ENCODE measurements at regions not wholly inside any gene's neighbourhood (a gene's known extent, or its start where the extent isn't known, plus 50 kb on each side); places are given as distances from the start of the nearest gene placed in this dataset.
"Not testable (repeated sequence)": the region's sequence is repeated elsewhere in the genome, so short reads cannot be mapped to it uniquely, and the experiment has no call there.

- POLR2A ChIA-PET; H3K9me3 Mint-ChIP-seq (ENCODE audit: low read depth): not testable (repeated sequence)
Observed at GRCh38 chr1:147103416-147104155, 68.7 kb downstream of the PRKAB2 start.

GRCh38 chr1:147099192-147099591, 73.1 kb downstream of the PRKAB2 start:
- Mint-ChIP-seq H3K27ac (no peak overlapping the region), H3K9me3 (ENCODE audit: low read depth) (no peaks in the 10 kb centered on the region), H3K4me3 (no peak overlapping the region), H3K36me3 (ENCODE audit: low read depth) (no peaks in the 10 kb centered on the region), H3K27me3 (peaks cover 3% of the 10 kb centered on the region), H3K4me1 (peaks cover 2% of the 10 kb centered on the region)
- intact Hi-C loops (cut with DNase I, micrococcal nuclease): no loop called here
- ChIA-PET CTCF (no interaction called here), POLR2A (interaction anchor here (1.0 kb wide), 1 partner anchor 15 kb away, joined by 7 read pairs; no protein-coding TSS in a partner anchor)
- DNase-seq (no peak), ATAC-seq (no peak)

More at GRCh38 chr1:147103416-147104155, 68.7 kb downstream of the PRKAB2 start:
- CTCF ChIA-PET; H3K36me3 Mint-ChIP-seq (ENCODE audit: low read depth); H3K27me3 Mint-ChIP-seq; H3K4me3 Mint-ChIP-seq; H3K4me1 Mint-ChIP-seq; ATAC-seq; intact Hi-C loops (cut with DNase I, micrococcal nuclease); DNase-seq; H3K27ac Mint-ChIP-seq: not testable (repeated sequence)

- H3K4me1 Mint-ChIP-seq; ATAC-seq; CTCF ChIA-PET; H3K4me3 Mint-ChIP-seq; intact Hi-C loops (cut with DNase I, micrococcal nuclease); H3K9me3 Mint-ChIP-seq (ENCODE audit: low read depth); H3K36me3 Mint-ChIP-seq (ENCODE audit: low read depth); H3K27me3 Mint-ChIP-seq; H3K27ac Mint-ChIP-seq; POLR2A ChIA-PET: not testable (repeated sequence)
- DNase-seq: peak; percentile 49
Observed at GRCh38 chr1:147098338-147098973, 73.8 kb downstream of the PRKAB2 start.

GRCh38 chr1:147095691-147096090, 76.6 kb downstream of the PRKAB2 start:
- intact Hi-C loops (cut with DNase I, micrococcal nuclease): no loop called here
- Mint-ChIP-seq H3K27me3 (peaks cover 11% of the 10 kb centered on the region), H3K36me3 (ENCODE audit: low read depth) (no peaks in the 10 kb centered on the region), H3K4me1 (peaks cover 2% of the 10 kb centered on the region), H3K27ac (no peak overlapping the region), H3K9me3 (ENCODE audit: low read depth) (no peaks in the 10 kb centered on the region), H3K4me3 (no peak overlapping the region)
- CTCF ChIA-PET: no interaction called here
- no peak for ATAC-seq
- POLR2A ChIA-PET: no interaction called here
- DNase-seq: no peak

GRCh38 chr1:147091801-147092200, 80.5 kb downstream of the PRKAB2 start:
- Mint-ChIP-seq H3K27me3 (peaks cover 18% of the 10 kb centered on the region), H3K36me3 (ENCODE audit: low read depth) (no peaks in the 10 kb centered on the region), H3K4me1 (peaks cover 6% of the 10 kb centered on the region), H3K27ac (no peak overlapping the region), H3K9me3 (ENCODE audit: low read depth) (peaks cover 2% of the 10 kb centered on the region), H3K4me3 (no peak overlapping the region)
- CTCF ChIA-PET: no interaction called here
- ATAC-seq (no peak), DNase-seq (no peak)
- intact Hi-C loops (cut with DNase I, micrococcal nuclease): no loop called here
- POLR2A ChIA-PET: no interaction called here

GRCh38 chr1:147089457-147089856, 82.8 kb downstream of the PRKAB2 start:
- DNase-seq: no peak
- no peak overlapping the region for H3K27ac Mint-ChIP-seq
- CTCF ChIA-PET: no interaction called here
- H3K36me3 Mint-ChIP-seq (ENCODE audit: low read depth): no peaks in the 10 kb centered on the region
- intact Hi-C loops (cut with DNase I, micrococcal nuclease): no loop called here
- H3K27me3 Mint-ChIP-seq: peaks cover 21% of the 10 kb centered on the region
- H3K4me3 Mint-ChIP-seq: no peak overlapping the region
- peaks cover 6% of the 10 kb centered on the region for H3K4me1 Mint-ChIP-seq
- H3K9me3 Mint-ChIP-seq (ENCODE audit: low read depth): peaks cover 5% of the 10 kb centered on the region
- POLR2A ChIA-PET: no interaction called here
- no peak for ATAC-seq

- CTCF ChIA-PET: no interaction called here
- peaks cover 35% of the 10 kb centered on the region for H3K27me3 Mint-ChIP-seq
- intact Hi-C loops (cut with DNase I, micrococcal nuclease): no loop called here
- DNase-seq: no peak
- H3K4me3 Mint-ChIP-seq: no peak overlapping the region
- no peaks in the 10 kb centered on the region for H3K36me3 Mint-ChIP-seq (ENCODE audit: low read depth)
- peaks cover 16% of the 10 kb centered on the region for H3K4me1 Mint-ChIP-seq
- H3K27ac Mint-ChIP-seq: no peak overlapping the region
- peaks cover 5% of the 10 kb centered on the region for H3K9me3 Mint-ChIP-seq (ENCODE audit: low read depth)
- POLR2A ChIA-PET: interaction anchor here (2.2 kb wide), 1 partner anchor 157 kb away, joined by 31 read pairs; the partner anchor contains the start of gene CHD1L
- no peak for ATAC-seq
Observed at GRCh38 chr1:147086129-147086528, 86.1 kb downstream of the PRKAB2 start.

GRCh38 chr1:147084273-147085096, 87.8 kb downstream of the PRKAB2 start:
- DNase-seq (peak; percentile 95), ATAC-seq (peak; percentile 88)
- peaks cover 5% of the 10 kb centered on the region for H3K9me3 Mint-ChIP-seq (ENCODE audit: low read depth)
- H3K4me3 Mint-ChIP-seq: peak overlapping the region; percentile 80
- intact Hi-C loops (cut with DNase I, micrococcal nuclease): loop anchor here (1.0 to 5.0 kb wide), 6 partner anchors 38 to 460 kb away; partner anchors contain the start of genes CHD1L (in 2 of the 2) and PRKAB2 (in 2 of the 2)
- no peaks in the 10 kb centered on the region for H3K36me3 Mint-ChIP-seq (ENCODE audit: low read depth)
- CTCF ChIA-PET: interaction anchor here (0.6 to 2.1 kb wide), 4 partner anchors 58 to 1179 kb away, joined by 3 to 8 read pairs (median 4); partner anchors contain the start of gene CHD1L
- peak overlapping the region; percentile 100 for H3K27ac Mint-ChIP-seq
- POLR2A ChIA-PET: interaction anchor here (0.7 to 2.2 kb wide), 30 partner anchors 8 to 1619 kb away, joined by 3 to 41 read pairs (median 6); partner anchors contain the start of genes BCL9, CHD1L and PRKAB2
- peaks cover 29% of the 10 kb centered on the region for H3K4me1 Mint-ChIP-seq
- H3K27me3 Mint-ChIP-seq: peaks cover 44% of the 10 kb centered on the region

- H3K9me3 Mint-ChIP-seq (ENCODE audit: low read depth): peaks cover 5% of the 10 kb centered on the region
- H3K4me3 Mint-ChIP-seq: peak overlapping the region; percentile 80
- DNase-seq (no peak), ATAC-seq (peak; percentile 0)
- intact Hi-C loops (cut with DNase I, micrococcal nuclease): loop anchor here (1.0 to 5.0 kb wide), 6 partner anchors 37 to 461 kb away; partner anchors contain the start of genes CHD1L (in 2 of the 2) and PRKAB2 (in 2 of the 2)
- CTCF ChIA-PET: interaction anchor here (2.1 kb wide), 1 partner anchor 158 kb away, joined by 8 read pairs; the partner anchor contains the start of gene CHD1L
- peaks cover 30% of the 10 kb centered on the region for H3K4me1 Mint-ChIP-seq
- H3K27ac Mint-ChIP-seq: peak overlapping the region; percentile 100
- no peaks in the 10 kb centered on the region for H3K36me3 Mint-ChIP-seq (ENCODE audit: low read depth)
- POLR2A ChIA-PET: interaction anchor here (0.7 to 2.2 kb wide), 30 partner anchors 8 to 1619 kb away, joined by 3 to 41 read pairs (median 6); partner anchors contain the start of genes BCL9, CHD1L and PRKAB2
- peaks cover 48% of the 10 kb centered on the region for H3K27me3 Mint-ChIP-seq
Observed at GRCh38 chr1:147083919-147084272, 88.4 kb downstream of the PRKAB2 start.

- no peak for ATAC-seq
- POLR2A ChIA-PET: interaction anchor here (0.8 to 1.2 kb wide), 2 partner anchors 161 to 1183 kb away, joined by 3 to 4 read pairs; partner anchors contain the start of gene CHD1L
- no peaks in the 10 kb centered on the region for H3K9me3 Mint-ChIP-seq (ENCODE audit: low read depth)
- CTCF ChIA-PET: interaction anchor here (1.6 kb wide), 1 partner anchor 161 kb away, joined by 5 read pairs; the partner anchor contains the start of gene CHD1L
- H3K27ac Mint-ChIP-seq: peak overlapping the region; percentile 38
- peak; percentile 35 for DNase-seq
- H3K27me3 Mint-ChIP-seq: peaks cover 63% of the 10 kb centered on the region
- H3K4me1 Mint-ChIP-seq: peaks cover 32% of the 10 kb centered on the region
- H3K4me3 Mint-ChIP-seq: peak overlapping the region; percentile 60
- intact Hi-C loops (cut with DNase I, micrococcal nuclease): loop anchor here (1.0 to 5.0 kb wide), 2 partner anchors 9 to 91 kb away; partner anchors contain the start of gene PRKAB2 (in 1 of the 2)
- no peaks in the 10 kb centered on the region for H3K36me3 Mint-ChIP-seq (ENCODE audit: low read depth)
Observed at GRCh38 chr1:147080671-147081394, 91.4 kb downstream of the PRKAB2 start.
